Posterior cingulate gyrus (tissue), 11 donors: ENCODE measurements at regions not wholly inside any gene's neighbourhood (a gene's known extent, or its start where the extent isn't known, plus 50 kb on each side); places are given as distances from the start of the nearest gene placed in this dataset.

ENCODE experiments used
- DNase-seq, 10 donors: peaks; one replicate each; pipeline versions ENCODE4 v3.0.0 to v3.0.0-alpha.2; 2020 to 2021; ENCODE audit warnings: mixed read lengths in 3 of 10
- intact Hi-C: fragments of 100-400 bp; cut with DNase I; formaldehyde crosslinking; loops from one replicate; pipeline ENCODE4 v1.15.1; 2023

- no peak for DNase-seq
- intact Hi-C loops: no loop called here
These were observed 207.4 kb upstream of the CDH13 start for GRCh38 chr16:82419332-82419731.

GRCh38 chr16:82414476-82414875, 212.3 kb upstream of the CDH13 start:
- no peak for DNase-seq
- intact Hi-C loops: no loop called here

GRCh38 chr16:82412770-82413169, 214.0 kb upstream of the CDH13 start:
- intact Hi-C loops: no loop called here
- no peak for DNase-seq

- intact Hi-C loops: no loop called here
- DNase-seq: no peak
These were observed 221.0 kb upstream of the CDH13 start for GRCh38 chr16:82405736-82406135.

GRCh38 chr16:82404586-82405315, 222.0 kb upstream of the CDH13 start:
- intact Hi-C loops: no loop called here
- no peak for DNase-seq

- DNase-seq: no peak
- intact Hi-C loops: no loop called here
These were observed 224.0 kb upstream of the CDH13 start for GRCh38 chr16:82402665-82403218.

GRCh38 chr16:82400046-82400445, 226.7 kb upstream of the CDH13 start:
- intact Hi-C loops: no loop called here
- no peak for DNase-seq

- intact Hi-C loops: no loop called here
- no peak for DNase-seq
These were observed 226.5 kb upstream of the MPHOSPH6 start for GRCh38 chr16:82396509-82396908.

GRCh38 chr16:82395212-82395611, 225.2 kb upstream of the MPHOSPH6 start:
- DNase-seq: no peak
- intact Hi-C loops: no loop called here

GRCh38 chr16:82391690-82392089, 221.7 kb upstream of the MPHOSPH6 start:
- DNase-seq: no peak
- intact Hi-C loops: no loop called here

- DNase-seq: no peak
- intact Hi-C loops: no loop called here
These were observed 220.1 kb upstream of the MPHOSPH6 start for GRCh38 chr16:82389956-82390650.

- DNase-seq: no peak
- intact Hi-C loops: no loop called here
These were observed 216.7 kb upstream of the MPHOSPH6 start for GRCh38 chr16:82386761-82387160.

- intact Hi-C loops: no loop called here
- DNase-seq: no peak
These were observed 214.9 kb upstream of the MPHOSPH6 start for GRCh38 chr16:82384949-82385348.

- no peak for DNase-seq
- intact Hi-C loops: no loop called here
These were observed 214.0 kb upstream of the MPHOSPH6 start for GRCh38 chr16:82384017-82384416.

- intact Hi-C loops: no loop called here
These were observed 212.5 kb upstream of the MPHOSPH6 start for GRCh38 chr16:82382521-82382920.

GRCh38 chr16:82379551-82379950, 209.5 kb upstream of the MPHOSPH6 start:
- DNase-seq: no peak
- intact Hi-C loops: no loop called here

More at GRCh38 chr16:82382521-82382920, 212.5 kb upstream of the MPHOSPH6 start:
- no peak for DNase-seq

GRCh38 chr16:82373976-82374375, 204.0 kb upstream of the MPHOSPH6 start:
- no peak for DNase-seq
- intact Hi-C loops: no loop called here

- no peak for DNase-seq
- intact Hi-C loops: no loop called here
These were observed 200.3 kb upstream of the MPHOSPH6 start for GRCh38 chr16:82370282-82370681.

GRCh38 chr16:82368041-82368440, 198.0 kb upstream of the MPHOSPH6 start:
- intact Hi-C loops: loop anchor here (2.0 to 10.0 kb wide), 2 partner anchors 87 to 213 kb away; no protein-coding TSS in a partner anchor

GRCh38 chr16:82366462-82366861, 196.4 kb upstream of the MPHOSPH6 start:
- intact Hi-C loops: loop anchor here (10.0 kb wide), 1 partner anchor 88 kb away; no protein-coding TSS in a partner anchor

More at GRCh38 chr16:82368041-82368440, 198.0 kb upstream of the MPHOSPH6 start:
- DNase-seq: peak in 7 of 10 donors; percentile 31 to 93 (median 52)

GRCh38 chr16:82364690-82365089, 194.7 kb upstream of the MPHOSPH6 start:
- DNase-seq: no peak
- intact Hi-C loops: loop anchor here (10.0 kb wide), 1 partner anchor 90 kb away; no protein-coding TSS in a partner anchor

More at GRCh38 chr16:82366462-82366861, 196.4 kb upstream of the MPHOSPH6 start:
- no peak for DNase-seq
